Urinary bladder (tissue), 3 donors: ENCODE measurements at regions not wholly inside any gene's neighbourhood (a gene's known extent, or its start where the extent isn't known, plus 50 kb on each side); places are given as distances from the start of the nearest gene placed in this dataset.

Experiments used
- DNase-seq: peaks from one replicate; pipeline ENCODE4 v3.0.0-alpha.2; 2015; ENCODE audit errors: extremely low spot score
- H3K27ac ChIP-seq: one replicate; pipeline ENCODE4 v1.5.1; 2013; ENCODE audit warnings: low read depth, mild to moderate bottlenecking, moderate library complexity
- H3K36me3 ChIP-seq: one replicate; pipeline ENCODE4 v1.6.1; 2013; ENCODE audit warnings: mild to moderate bottlenecking, moderate library complexity; ENCODE audit not compliant: insufficient read depth
- H3K4me1 ChIP-seq: one replicate; pipeline ENCODE4 v1.6.1; 2013; ENCODE audit warnings: mild to moderate bottlenecking, moderate library complexity; ENCODE audit not compliant: insufficient read depth
- H3K4me3 ChIP-seq: one replicate; pipeline ENCODE4 v1.5.1; 2013; ENCODE audit warnings: low read depth, low read length
- WGBS: extraction: QIAGEN DNeasy Blood & Tissue Kit; methylation state at CpG from one replicate; pipeline ENCODE4 v1.1.7; 2013; 5-methylcytosine and 5-hydroxymethylcytosine counted together
- donor health status: healthy with polysubstance abuse.
- donor health status: healthy.

GRCh38 chr11:80466570-80466969, 1025.7 kb upstream of the TENM4 start:
- Histone ChIP-seq H3K36me3 (no peaks in the 10 kb centered on the region), H3K4me1 (no peaks in the 10 kb centered on the region), H3K4me3 (no peak overlapping the region), H3K27ac (no peak overlapping the region)
- WGBS, result 87% methylated on average over 1 of the region's 1 CpG
- DNase-seq, result no peak

DNA sequence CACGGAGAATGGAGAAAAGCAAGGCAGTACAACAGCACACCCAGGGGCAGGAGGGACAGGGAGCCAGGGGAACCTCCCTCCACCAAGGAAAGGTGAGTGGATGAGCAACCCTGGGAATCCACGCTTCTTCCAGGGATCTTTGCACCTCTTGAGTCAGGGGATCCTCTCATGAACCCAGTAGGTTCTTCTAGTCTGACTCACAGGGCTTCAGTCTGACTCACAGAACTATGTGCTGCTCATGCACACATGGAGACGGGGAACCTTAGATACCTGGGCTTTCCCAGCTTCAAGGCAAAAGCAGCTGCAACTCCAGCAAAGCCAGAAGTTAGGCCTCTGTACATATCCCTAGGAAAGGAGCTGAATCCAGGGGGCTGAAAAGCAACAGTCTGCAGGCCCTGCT, 1021.4 kb upstream of the TENM4 start:
- H3K4me3 ChIP-seq, result no peak overlapping the region
- H3K4me1 ChIP-seq, result no peaks in the 10 kb centered on the region
- DNase-seq, result no peak
- WGBS, result 89% methylated on average over 3 of the region's 3 CpGs
- H3K36me3 ChIP-seq, result no peaks in the 10 kb centered on the region
- H3K27ac ChIP-seq, result no peak overlapping the region

DNA sequence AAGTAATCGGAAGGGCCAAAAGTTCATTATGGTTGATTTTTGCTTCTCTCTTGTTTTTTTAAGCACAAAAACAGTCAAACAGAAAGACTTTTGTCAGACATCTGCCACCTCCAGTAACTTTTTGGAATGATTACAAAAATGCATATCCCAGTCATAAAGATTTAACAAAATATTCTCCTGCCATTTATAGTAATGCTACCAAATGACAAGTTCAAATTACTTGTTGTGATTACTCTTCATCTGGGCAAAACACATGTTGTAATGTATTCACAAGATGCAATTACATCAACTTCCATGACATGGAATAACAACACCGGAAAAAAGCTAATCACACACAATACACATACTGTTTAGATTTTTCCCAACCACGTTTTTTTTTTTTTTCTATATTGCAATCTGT, 1017.5 kb upstream of the TENM4 start:
- no peak for DNase-seq
- Histone ChIP-seq H3K4me1 (no peaks in the 10 kb centered on the region), H3K27ac (no peak overlapping the region), H3K4me3 (no peak overlapping the region), H3K36me3 (no peaks in the 10 kb centered on the region)
- WGBS, result 74% methylated on average over 3 of the region's 3 CpGs

DNA sequence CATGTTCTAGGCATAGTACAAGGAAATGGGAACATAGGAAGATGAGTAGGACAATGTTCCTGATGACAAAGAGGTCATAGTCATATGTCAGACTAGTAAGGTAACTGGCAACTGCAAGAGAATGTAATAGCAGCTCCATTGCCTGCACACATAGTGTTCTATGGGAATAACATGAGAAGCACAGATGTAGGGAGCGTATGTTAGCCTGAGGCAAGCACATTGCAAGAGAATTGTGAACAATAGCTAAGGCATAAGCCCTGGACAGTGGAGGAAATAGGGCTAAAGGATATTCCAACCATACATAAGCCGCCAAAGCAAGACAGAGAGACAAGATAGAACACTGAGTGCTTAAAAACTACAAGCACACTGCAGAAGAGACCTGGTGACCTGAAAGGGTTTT, 1017.0 kb upstream of the TENM4 start:
- no peaks in the 10 kb centered on the region for H3K36me3 ChIP-seq
- no peak for DNase-seq
- 90% methylated on average over 2 of the region's 2 CpGs for WGBS
- H3K4me1 ChIP-seq, result no peaks in the 10 kb centered on the region
- no peak overlapping the region for H3K4me3 ChIP-seq
- H3K27ac ChIP-seq, result no peak overlapping the region

DNA sequence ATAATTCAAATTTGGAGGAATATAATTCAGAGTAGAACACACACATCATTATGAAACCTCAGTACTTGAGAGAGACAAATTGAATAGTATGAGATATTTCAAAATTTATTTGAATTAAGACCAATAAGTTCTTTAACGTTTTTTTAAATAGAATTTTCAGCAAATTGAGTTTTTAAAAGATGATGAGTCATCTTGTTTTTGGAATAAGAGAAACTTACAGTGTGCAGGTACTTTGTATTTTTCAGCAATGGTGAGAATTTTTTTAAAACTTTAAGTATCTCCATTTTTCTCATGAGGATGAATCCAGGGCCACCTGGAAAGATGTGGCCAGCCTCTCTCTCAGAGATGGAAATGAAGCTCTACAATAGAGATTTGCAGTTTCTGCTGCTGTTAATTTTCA, 1015.0 kb upstream of the TENM4 start:
- Histone ChIP-seq H3K4me1 (no peaks in the 10 kb centered on the region), H3K4me3 (no peak overlapping the region), H3K27ac (no peak overlapping the region), H3K36me3 (no peaks in the 10 kb centered on the region)
- DNase-seq, result no peak
- WGBS, result 53% methylated on average over 1 of the region's 1 CpG

- Histone ChIP-seq H3K27ac (no peak overlapping the region), H3K4me1 (no peaks in the 10 kb centered on the region), H3K4me3 (no peak overlapping the region), H3K36me3 (no peaks in the 10 kb centered on the region)
- DNase-seq, result no peak
- WGBS, result 76% methylated on average over 5 of the region's 5 CpGs
Measured at GRCh38 chr11:80451105-80451504, 1010.3 kb upstream of the TENM4 start.

- H3K4me1 ChIP-seq, result no peaks in the 10 kb centered on the region
- DNase-seq, result no peak
- no peaks in the 10 kb centered on the region for H3K36me3 ChIP-seq
- no peak overlapping the region for H3K27ac ChIP-seq
- no peak overlapping the region for H3K4me3 ChIP-seq
- 73% methylated on average over 2 of the region's 2 CpGs for WGBS
Measured at GRCh38 chr11:80448709-80449108, 1007.9 kb upstream of the TENM4 start.

- no peak for DNase-seq
- WGBS, result 69% methylated on average over 2 of the region's 2 CpGs
Measured at GRCh38 chr11:80443177-80443576, 1002.3 kb upstream of the TENM4 start.

DNA sequence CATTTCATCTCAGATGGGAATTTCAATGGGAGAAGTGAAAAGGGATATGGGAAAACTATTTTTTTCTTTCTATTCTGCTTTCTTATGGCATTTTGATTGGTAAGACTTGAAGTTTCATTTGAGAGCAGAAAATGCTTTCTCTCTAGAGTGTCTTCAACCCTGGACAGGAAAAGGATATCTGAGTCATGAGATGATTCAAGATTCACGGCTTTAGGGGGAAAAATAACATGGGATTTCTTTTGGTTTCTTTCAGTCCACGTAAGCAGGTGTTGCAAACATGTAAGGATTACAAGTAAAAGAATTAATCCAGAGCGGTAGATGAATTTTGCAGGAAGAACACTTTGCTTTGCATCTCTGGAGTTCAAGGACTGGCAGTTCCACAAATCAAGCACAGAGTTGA, 1001.0 kb upstream of the TENM4 start:
- Histone ChIP-seq H3K4me3 (no peak overlapping the region), H3K4me1 (no peaks in the 10 kb centered on the region), H3K36me3 (no peaks in the 10 kb centered on the region), H3K27ac (no peak overlapping the region)
- no peak for DNase-seq
- 77% methylated on average over 3 of the region's 3 CpGs for WGBS

More at GRCh38 chr11:80443177-80443576, 1002.3 kb upstream of the TENM4 start:
- Histone ChIP-seq H3K36me3 (no peaks in the 10 kb centered on the region), H3K27ac (no peak overlapping the region), H3K4me3 (no peak overlapping the region), H3K4me1 (no peaks in the 10 kb centered on the region)

DNA sequence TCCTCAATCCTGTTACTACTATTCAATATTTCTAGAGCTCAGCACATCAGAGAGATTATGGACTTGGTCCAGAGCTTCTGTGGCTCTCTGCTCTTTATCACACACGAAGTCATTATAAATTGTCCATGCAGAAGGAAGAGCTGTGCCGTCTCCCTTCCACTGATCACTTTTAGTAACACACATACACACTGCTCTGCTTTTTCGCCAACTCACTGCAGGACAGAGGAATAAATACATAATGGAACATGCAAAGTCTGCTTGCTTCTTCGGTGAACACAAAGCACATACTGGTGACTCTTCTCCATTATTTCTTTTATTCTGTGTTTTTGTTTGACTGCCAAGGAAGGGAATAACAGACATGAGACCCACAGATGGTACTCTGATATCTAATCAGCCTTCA, 1000.0 kb upstream of the TENM4 start:
- no peaks in the 10 kb centered on the region for H3K4me1 ChIP-seq
- no peak overlapping the region for H3K4me3 ChIP-seq
- no peak overlapping the region for H3K27ac ChIP-seq
- no peak for DNase-seq
- 55% methylated on average over 4 of the region's 4 CpGs for WGBS
- no peaks in the 10 kb centered on the region for H3K36me3 ChIP-seq

- Histone ChIP-seq H3K4me3 (no peak overlapping the region), H3K4me1 (no peaks in the 10 kb centered on the region), H3K36me3 (no peaks in the 10 kb centered on the region), H3K27ac (no peak overlapping the region)
- no peak for DNase-seq
- 43% methylated on average over 1 of the region's 1 CpG for WGBS
Measured at GRCh38 chr11:80436547-80436946, 995.7 kb upstream of the TENM4 start.

- no peaks in the 10 kb centered on the region for H3K36me3 ChIP-seq
- H3K4me3 ChIP-seq, result no peak overlapping the region
- no peak for DNase-seq
- no peak overlapping the region for H3K27ac ChIP-seq
- H3K4me1 ChIP-seq, result no peaks in the 10 kb centered on the region
Measured at GRCh38 chr11:80435345-80435744, 994.5 kb upstream of the TENM4 start.

DNA sequence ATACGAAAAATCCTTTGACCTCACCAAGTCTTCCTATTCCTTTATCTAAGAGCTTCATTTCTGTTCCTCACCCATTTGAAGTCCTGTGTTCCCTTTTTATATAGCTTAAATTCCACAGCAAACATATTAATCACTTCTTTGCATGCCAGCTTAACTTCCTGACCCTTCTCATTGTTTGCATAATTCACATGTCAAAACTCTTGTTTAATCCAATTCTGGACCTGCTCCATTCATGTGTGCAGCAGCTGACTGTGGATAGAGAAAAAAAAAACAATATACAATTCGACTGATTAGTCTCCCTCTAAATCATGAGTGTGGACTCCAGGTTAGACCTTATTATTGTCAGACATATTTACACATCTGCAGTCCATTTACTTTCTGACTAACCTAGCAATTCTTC, 991.2 kb upstream of the TENM4 start:
- 42% methylated on average over 2 of the region's 2 CpGs for WGBS
- Histone ChIP-seq H3K27ac (no peak overlapping the region), H3K4me1 (no peaks in the 10 kb centered on the region), H3K4me3 (no peak overlapping the region), H3K36me3 (no peaks in the 10 kb centered on the region)
- DNase-seq, result no peak

- H3K4me1 ChIP-seq, result no peaks in the 10 kb centered on the region
- WGBS, result 77% methylated on average over 2 of the region's 2 CpGs
- no peak overlapping the region for H3K4me3 ChIP-seq
- H3K27ac ChIP-seq, result no peak overlapping the region
- no peaks in the 10 kb centered on the region for H3K36me3 ChIP-seq
- no peak for DNase-seq
Measured at GRCh38 chr11:80424012-80424695, 983.3 kb upstream of the TENM4 start.

- no peaks in the 10 kb centered on the region for H3K36me3 ChIP-seq
- no peak overlapping the region for H3K4me3 ChIP-seq
- no peaks in the 10 kb centered on the region for H3K4me1 ChIP-seq
- H3K27ac ChIP-seq, result no peak overlapping the region
- DNase-seq, result no peak
- WGBS, result 22% methylated on average over 1 of the region's 1 CpG
Measured at GRCh38 chr11:80420374-80420773, 979.5 kb upstream of the TENM4 start.
